DMS 273 (cell line): ENCODE measurements at regions not wholly inside any gene's neighbourhood (a gene's known extent, or its start where the extent isn't known, plus 50 kb on each side); places are given as distances from the start of the nearest gene placed in this dataset.

Experiments used
- DNase-seq: peaks from one replicate; lab custom pipeline; 2025; ENCODE audit not compliant: unreplicated experiment; lab: John Stamatoyannopoulos, UW

- DNase-seq: no peak
These were observed 664.1 kb downstream of the BCL11A start for GRCh38 chr2:59889305-59889704.

GRCh38 chr2:59888706-59889105, 664.7 kb downstream of the BCL11A start:
- DNase-seq: no peak

- DNase-seq: no peak
These were observed 665.4 kb downstream of the BCL11A start for GRCh38 chr2:59888015-59888414.

GRCh38 chr2:59887366-59887765, 666.1 kb downstream of the BCL11A start:
- DNase-seq: no peak

GRCh38 chr2:59886759-59887158, 666.7 kb downstream of the BCL11A start:
- DNase-seq: no peak

GRCh38 chr2:59885541-59885940, 667.9 kb downstream of the BCL11A start:
- no peak for DNase-seq

DNA sequence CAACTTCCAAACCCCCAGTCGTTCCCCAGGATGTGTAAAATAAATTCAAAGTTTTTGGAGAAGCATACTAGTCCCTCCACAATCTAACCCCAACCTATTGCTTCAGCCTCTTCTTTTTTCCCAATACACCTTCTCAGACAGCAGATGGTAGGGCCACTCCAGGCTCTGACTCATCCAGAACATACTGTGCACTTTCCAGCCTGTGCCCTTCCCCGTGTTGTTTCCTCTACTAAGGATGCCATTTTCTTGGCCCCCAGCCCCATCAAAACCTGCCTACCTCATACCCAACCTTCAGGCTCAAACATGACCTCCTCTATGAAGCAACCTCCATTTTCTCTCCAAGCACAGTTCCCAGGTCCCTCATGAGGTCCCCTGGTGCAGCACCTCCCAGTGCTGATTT, 669.3 kb downstream of the BCL11A start:
- DNase-seq: no peak

GRCh38 chr2:59882822-59883221, 670.6 kb downstream of the BCL11A start:
- no peak for DNase-seq

DNA sequence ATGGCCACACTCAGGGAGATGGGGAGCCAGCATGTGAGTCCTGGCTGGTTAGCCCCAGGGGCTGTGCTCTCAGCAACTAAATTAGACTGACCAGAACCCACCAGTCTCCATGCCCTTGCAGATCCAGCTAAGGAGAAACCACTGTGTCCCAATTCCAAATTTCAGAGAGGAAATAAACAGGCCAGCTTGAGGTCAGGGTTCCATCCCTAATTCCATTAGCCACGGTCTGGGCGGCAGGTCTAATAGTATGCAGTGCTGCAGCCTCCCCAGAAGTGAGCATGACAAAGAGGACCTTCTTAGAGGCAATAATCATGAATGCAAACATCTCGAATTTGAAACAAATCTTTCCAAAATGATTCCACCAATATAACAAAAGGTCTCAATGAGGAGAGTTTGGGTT, 671.2 kb downstream of the BCL11A start:
- DNase-seq: no peak

- DNase-seq: no peak
These were observed 672.2 kb downstream of the BCL11A start for GRCh38 chr2:59881218-59881617.

DNA sequence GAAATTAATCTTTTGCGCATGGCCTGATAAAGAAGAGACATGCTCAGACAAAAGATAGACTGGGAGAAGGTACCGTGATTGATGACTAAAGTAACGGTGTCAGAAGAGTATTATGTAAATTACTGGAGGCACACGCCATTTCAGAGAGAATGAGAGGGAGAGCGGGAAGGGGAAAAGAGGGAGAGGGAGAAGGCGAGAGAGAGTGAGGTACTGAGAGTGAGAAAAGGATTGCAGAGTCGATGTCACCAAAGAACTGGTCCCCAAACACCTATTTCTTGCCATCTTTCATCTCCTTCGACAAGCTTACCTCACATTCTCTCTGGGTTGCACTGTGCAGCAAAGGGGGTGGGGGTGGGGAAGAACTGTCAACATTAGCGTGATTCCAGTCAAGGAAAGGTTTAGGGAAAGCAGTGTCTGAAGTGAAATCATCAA, 673.7 kb downstream of the BCL11A start:
- DNase-seq: no peak

- no peak for DNase-seq
These were observed 677.6 kb downstream of the BCL11A start for GRCh38 chr2:59875836-59876235.

DNA sequence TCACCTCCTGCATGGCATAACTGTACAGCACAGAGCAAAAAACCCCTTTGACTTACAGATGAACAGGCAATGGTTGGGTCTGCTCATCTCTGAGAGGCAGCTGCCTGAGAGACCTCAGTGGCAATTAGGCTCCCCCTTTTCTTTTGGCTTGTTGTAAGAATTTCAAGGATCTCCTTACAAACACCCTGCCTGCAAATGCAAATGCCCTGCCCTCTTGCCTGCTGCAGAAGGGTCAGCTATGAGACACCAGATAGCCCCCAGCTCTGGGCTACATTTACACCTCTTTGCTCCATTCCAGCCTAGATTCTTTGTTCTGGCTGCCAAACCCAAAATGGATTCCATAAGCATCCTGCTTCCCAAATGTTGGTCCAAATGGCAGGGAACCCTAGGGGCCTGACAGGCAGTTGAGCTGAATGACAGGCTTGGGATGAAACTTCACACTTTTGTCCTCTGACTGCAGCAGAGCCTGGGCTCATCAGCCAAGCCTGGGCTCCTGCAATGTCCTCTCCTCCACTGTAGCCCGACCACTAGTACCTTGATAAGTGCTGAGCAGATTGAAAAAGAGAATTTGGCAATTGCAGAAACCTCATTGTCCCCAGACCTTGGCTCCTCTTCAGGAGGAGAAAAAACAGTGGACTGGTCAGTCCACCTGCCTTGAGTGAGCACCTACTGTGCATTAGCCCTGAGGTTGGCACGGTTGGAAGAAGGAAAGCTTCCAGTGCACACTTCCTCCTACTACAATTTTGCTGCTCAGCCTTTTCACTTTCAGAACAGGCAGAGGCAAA, 678.3 kb downstream of the BCL11A start:
- no peak for DNase-seq

GRCh38 chr2:59874361-59874760, 679.1 kb downstream of the BCL11A start:
- DNase-seq: no peak

DNA sequence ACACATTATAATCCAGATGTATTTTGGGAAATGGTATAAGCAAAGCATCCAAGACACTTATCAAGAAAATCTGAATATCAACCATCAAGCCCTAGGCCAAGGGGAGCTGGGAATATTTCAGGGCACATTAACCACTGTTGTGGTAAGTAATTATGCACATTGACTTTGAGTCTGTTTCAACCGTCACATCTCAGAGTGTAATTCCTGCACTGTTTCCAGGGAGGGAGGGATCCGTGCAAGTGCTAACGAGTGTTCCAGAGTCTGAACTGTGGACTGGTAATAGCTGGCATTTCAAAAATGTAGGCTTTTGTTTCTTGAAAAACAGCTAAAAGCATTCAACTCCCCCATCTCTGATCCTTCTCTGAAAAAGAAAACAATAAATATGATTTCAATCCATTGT, 681.6 kb downstream of the BCL11A start:
- no peak for DNase-seq

GRCh38 chr2:59868981-59869380, 684.5 kb downstream of the BCL11A start:
- no peak for DNase-seq

DNA sequence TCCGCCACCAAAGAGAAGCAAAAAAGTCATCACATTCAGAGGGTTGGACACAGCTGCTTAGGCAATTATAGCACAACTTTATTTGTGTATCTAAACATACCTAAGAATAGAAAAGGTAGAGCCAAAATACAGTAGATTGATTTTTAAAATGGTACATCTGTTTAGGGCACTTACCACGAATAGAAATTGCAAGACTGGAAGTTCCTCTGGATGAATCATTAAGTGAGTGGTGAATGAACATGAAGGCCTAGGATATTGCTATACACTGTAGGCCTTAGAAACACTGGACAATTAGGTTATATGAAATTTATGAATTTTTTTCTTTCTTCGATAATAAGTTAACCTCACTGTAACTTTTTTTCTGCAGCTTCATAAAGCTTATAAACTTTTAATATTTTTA, 687.0 kb downstream of the BCL11A start:
- DNase-seq: no peak

GRCh38 chr2:59858540-59858939, 694.9 kb downstream of the BCL11A start:
- no peak for DNase-seq

DNA sequence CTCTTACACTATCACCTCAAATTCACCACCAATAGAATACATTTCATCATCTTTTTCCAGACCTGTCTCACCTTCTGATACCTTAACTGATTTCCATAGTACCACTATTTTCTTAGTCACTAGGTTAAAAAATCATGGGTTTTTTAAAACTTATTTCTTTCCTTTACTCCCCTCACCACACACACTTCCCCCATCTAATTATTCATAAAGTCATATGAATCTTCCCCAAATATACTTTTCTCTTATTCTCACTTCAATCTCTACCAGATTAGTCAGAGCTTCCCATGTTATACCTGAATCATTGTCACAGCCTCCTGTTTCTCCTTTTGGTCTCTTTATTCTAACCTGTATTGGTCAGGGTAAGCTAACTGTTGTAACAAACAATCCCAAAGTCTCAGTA, 696.3 kb downstream of the BCL11A start:
- no peak for DNase-seq

GRCh38 chr2:59856391-59856790, 697.1 kb downstream of the BCL11A start:
- DNase-seq: no peak

DNA sequence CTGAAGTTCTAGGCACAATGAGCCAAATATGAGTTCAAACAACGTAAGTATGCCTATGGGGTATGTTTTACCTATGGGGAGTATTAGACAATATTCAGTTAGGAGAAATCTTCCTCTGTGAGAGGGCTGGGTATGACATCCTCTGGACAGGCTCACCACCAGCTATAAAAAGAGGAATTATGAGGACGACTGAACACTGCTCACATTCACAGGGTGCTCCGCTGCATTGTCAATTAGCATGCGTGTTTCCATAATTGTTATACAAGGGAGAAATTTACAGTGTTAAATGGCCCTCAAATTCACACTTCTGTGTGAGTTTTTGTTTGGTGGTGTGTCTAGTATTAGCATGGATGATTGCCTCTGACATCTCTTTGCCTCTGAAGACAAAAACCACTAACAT, 700.4 kb downstream of the BCL11A start:
- no peak for DNase-seq

- no peak for DNase-seq
These were observed 701.5 kb downstream of the BCL11A start for GRCh38 chr2:59851836-59852475.

DNA sequence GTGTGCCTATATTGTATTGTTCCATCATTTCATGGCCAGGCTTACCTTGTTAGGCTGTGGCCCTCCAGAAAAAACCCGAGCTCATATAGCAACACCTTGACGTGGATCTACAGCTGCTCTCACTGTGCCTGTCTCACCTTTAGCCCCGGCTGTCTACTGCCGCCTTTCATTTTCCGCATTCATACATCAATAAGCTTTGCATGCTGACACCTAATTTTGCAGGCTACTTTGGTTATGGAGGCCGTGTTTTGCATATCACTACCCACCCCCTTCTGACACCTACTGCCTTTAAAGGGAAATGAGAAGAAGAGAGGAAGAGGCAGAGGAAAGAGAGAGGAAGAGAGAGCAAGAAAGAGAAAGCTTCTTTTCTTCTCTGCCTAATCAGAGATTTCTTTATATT, 702.9 kb downstream of the BCL11A start:
- no peak for DNase-seq
